HEK293 (cell line): ENCODE measurements at regions not wholly inside any gene's neighbourhood (a gene's known extent, or its start where the extent isn't known, plus 50 kb on each side); places are given as distances from the start of the nearest gene placed in this dataset.

Source experiments
- CTCF ChIP-seq: fragments of 450-650 bp; formaldehyde crosslinking; IDR thresholded peaks from 2 replicates; pipeline ENCODE4 v1.5.1; 2016; ENCODE audit warnings: missing biosample characterization, missing genetic modification characterization
- KLF16 ChIP-seq: fragments of 450-650 bp; formaldehyde crosslinking; IDR thresholded peaks from 2 replicates; pipeline ENCODE4 v1.5.1; 2017; ENCODE audit warnings: missing biosample characterization, missing genetic modification characterization
- KLF9 ChIP-seq: fragments of 450-650 bp; formaldehyde crosslinking; IDR thresholded peaks from 2 replicates; pipeline ENCODE4 v1.5.1; 2016; ENCODE audit warnings: missing biosample characterization, missing genetic modification characterization, low read depth
- ZBTB1 ChIP-seq: fragments of 450-650 bp; formaldehyde crosslinking; IDR thresholded peaks from 2 replicates; pipeline ENCODE4 v1.5.1; 2016; ENCODE audit warnings: missing biosample characterization, missing genetic modification characterization
- ZFP41 ChIP-seq: fragments of 450-650 bp; formaldehyde crosslinking; IDR thresholded peaks from 2 replicates; pipeline ENCODE4 v1.5.1; 2016; ENCODE audit warnings: missing biosample characterization, missing genetic modification characterization, borderline replicate concordance
- ZNF10 ChIP-seq: fragments of 450-650 bp; formaldehyde crosslinking; IDR thresholded peaks from 2 replicates; pipeline ENCODE4 v1.5.1; 2017; ENCODE audit warnings: missing biosample characterization, missing genetic modification characterization
- ZNF239 ChIP-seq: fragments of 450-650 bp; formaldehyde crosslinking; IDR thresholded peaks from 2 replicates; pipeline ENCODE4 v1.5.1; 2016; ENCODE audit warnings: missing biosample characterization, missing genetic modification characterization
- ZNF24 ChIP-seq: fragments of 450-650 bp; formaldehyde crosslinking; IDR thresholded peaks from 2 replicates; pipeline ENCODE4 v1.5.1; 2016; ENCODE audit warnings: missing biosample characterization, missing genetic modification characterization

GRCh38 chrX:5431823-5432222 is 796.8 kb downstream of the NLGN4X start:
- no peak for TF ChIP-seq ZFP41 (tag by site-specific recombination)
- TF ChIP-seq ZBTB1, result no peak
- TF ChIP-seq KLF9, result no peak
- no peak for TF ChIP-seq CTCF (tag by site-specific recombination)
- no peak for TF ChIP-seq ZNF24 (tag by site-specific recombination)
- TF ChIP-seq KLF16 (tag by site-specific recombination), result no peak
- no peak for TF ChIP-seq ZNF239 (tag by site-specific recombination)
- TF ChIP-seq ZNF10 (tag by site-specific recombination), result no peak
